ENCODE measurements at regions not wholly inside any gene's neighbourhood (a gene's known extent, or its start where the extent isn't known, plus 50 kb on each side); places are given as distances from the start of the nearest gene placed in this dataset.

DNA sequence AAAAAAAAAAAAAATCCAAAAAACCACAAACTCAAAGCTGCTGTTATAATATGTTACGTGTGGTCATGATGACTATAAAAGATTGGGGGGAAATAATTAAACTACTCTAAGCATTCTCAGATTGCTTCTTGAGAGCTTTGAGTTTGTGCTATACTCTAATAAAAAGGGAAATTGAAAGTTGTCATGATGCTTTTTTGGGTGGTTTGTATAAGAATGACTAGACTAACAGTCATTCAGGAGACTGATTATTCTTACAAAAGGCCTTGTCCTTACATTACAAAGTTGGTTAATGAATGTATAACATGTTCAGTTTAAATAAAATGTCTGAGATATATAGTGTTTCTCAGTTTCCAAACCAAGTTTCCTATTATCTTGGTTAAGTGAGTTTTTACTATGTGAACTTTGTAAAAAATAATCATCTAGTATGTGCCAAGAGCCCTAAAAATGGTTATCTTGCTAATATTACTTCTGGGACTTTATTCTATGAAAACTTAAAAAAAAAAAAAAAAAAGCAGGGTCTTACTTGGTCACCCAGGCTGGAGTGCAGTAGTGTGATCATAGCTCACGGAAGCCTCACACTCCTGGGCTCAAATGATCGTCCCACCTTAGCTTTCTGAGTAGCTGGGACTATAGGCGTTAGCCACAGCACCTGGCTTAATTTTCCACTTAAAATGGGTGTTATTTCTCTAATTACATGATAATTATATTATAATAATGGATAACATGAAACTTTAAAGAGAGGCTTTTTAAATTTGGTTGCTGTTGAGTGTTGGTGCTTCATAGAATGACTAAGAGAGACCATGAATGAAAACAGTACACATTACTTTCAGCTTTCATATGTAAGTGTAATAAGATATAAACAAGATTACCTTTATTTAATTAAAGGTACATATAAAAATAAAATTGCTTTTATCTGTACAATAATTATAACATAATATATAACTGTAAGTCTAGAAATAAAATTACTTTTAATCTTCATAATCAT is 459.6 kb upstream of the RGS6 start:
- H4K20me1 ChIP-seq (ENCODE audit: insufficient read depth, low read length), result peaks cover 8% of the 10 kb centered on the region
- no peak overlapping the region for H3K9ac ChIP-seq (ENCODE audit: low read depth, low read length)
- H2AFZ ChIP-seq (ENCODE audit: low read depth, low read length), result no peak overlapping the region
- peaks cover 27% of the 10 kb centered on the region for H3K79me2 ChIP-seq (ENCODE audit: insufficient read depth, low read length)
- peaks cover under 1% of the 10 kb centered on the region for H3K9me3 ChIP-seq (ENCODE audit: insufficient read depth, low read length, severe bottlenecking)
- H3K4me2 ChIP-seq (ENCODE audit: insufficient read depth, low read length), result no peak overlapping the region
- peaks cover 17% of the 10 kb centered on the region for H3K4me1 ChIP-seq (ENCODE audit: insufficient read depth, low read length)
- TF ChIP-seq, protein P1, sequence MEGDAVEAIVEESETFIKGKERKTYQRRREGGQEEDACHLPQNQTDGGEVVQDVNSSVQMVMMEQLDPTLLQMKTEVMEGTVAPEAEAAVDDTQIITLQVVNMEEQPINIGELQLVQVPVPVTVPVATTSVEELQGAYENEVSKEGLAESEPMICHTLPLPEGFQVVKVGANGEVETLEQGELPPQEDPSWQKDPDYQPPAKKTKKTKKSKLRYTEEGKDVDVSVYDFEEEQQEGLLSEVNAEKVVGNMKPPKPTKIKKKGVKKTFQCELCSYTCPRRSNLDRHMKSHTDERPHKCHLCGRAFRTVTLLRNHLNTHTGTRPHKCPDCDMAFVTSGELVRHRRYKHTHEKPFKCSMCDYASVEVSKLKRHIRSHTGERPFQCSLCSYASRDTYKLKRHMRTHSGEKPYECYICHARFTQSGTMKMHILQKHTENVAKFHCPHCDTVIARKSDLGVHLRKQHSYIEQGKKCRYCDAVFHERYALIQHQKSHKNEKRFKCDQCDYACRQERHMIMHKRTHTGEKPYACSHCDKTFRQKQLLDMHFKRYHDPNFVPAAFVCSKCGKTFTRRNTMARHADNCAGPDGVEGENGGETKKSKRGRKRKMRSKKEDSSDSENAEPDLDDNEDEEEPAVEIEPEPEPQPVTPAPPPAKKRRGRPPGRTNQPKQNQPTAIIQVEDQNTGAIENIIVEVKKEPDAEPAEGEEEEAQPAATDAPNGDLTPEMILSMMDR (IDR thresholded peaks at IDR 0.05; ENCODE audit: borderline replicate concordance, extremely low read depth, low read length, poor library complexity, severe bottlenecking), result no peak
- no peak for TF ChIP-seq EZH2 (IDR thresholded peaks at IDR 0.05; ENCODE audit: borderline replicate concordance, low read depth, low read length, severe bottlenecking)
- no peaks in the 10 kb centered on the region for H3K27me3 ChIP-seq (ENCODE audit: insufficient read depth, low read length, poor library complexity)
- ATAC-seq (ENCODE audit: insufficient read depth, low read depth) (no peak), DNase-seq (no peak)
- H3K27ac ChIP-seq (ENCODE audit: low read length), result no peak overlapping the region
- H3K36me3 ChIP-seq (ENCODE audit: insufficient read depth, low read length), result no peaks in the 10 kb centered on the region
- no peak overlapping the region for H3K4me3 ChIP-seq (ENCODE audit: low read depth in 1 of 2, low read length in 2 of 2)

DNA sequence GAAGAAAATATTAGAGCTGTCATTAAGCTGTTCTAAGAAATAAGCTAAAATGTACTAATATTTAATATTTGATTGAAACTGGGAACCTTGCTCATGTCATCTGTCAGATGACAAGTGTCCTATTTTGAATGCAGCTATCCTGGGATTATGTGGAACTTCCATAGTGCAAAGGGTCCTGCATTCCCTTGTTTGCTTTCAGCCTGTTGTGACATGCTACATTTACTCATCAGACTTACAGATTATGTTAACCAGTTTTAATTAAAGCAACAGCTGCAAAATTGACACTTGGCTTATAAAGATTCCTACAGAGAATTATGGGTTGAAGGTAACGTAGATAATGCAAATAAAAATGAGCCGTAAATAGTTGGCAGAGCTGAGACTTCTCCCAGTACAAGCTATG is 458.4 kb upstream of the RGS6 start:
- ATAC-seq (ENCODE audit: insufficient read depth, low read depth) (no peak), DNase-seq (no peak)
- TF ChIP-seq EZH2 (IDR thresholded peaks at IDR 0.05; ENCODE audit: borderline replicate concordance, low read depth, low read length, severe bottlenecking), result no peak
- TF ChIP-seq, protein P1 (IDR thresholded peaks at IDR 0.05; ENCODE audit: borderline replicate concordance, extremely low read depth, low read length, poor library complexity, severe bottlenecking), result no peak
- H3K79me2 ChIP-seq (ENCODE audit: insufficient read depth, low read length), result peaks cover 28% of the 10 kb centered on the region
- H3K4me2 ChIP-seq (ENCODE audit: insufficient read depth, low read length), result no peak overlapping the region
- peaks cover 8% of the 10 kb centered on the region for H4K20me1 ChIP-seq (ENCODE audit: insufficient read depth, low read length)
- H3K27ac ChIP-seq (ENCODE audit: low read length), result no peak overlapping the region
- H3K9me3 ChIP-seq (ENCODE audit: insufficient read depth, low read length, severe bottlenecking), result no peaks in the 10 kb centered on the region
- H3K4me3 ChIP-seq (ENCODE audit: low read depth in 1 of 2, low read length in 2 of 2), result no peak overlapping the region
- H3K36me3 ChIP-seq (ENCODE audit: insufficient read depth, low read length), result no peaks in the 10 kb centered on the region
- H3K4me1 ChIP-seq (ENCODE audit: insufficient read depth, low read length), result peaks cover 22% of the 10 kb centered on the region
- H3K9ac ChIP-seq (ENCODE audit: low read depth, low read length), result no peak overlapping the region
- no peaks in the 10 kb centered on the region for H3K27me3 ChIP-seq (ENCODE audit: insufficient read depth, low read length, poor library complexity)
- H2AFZ ChIP-seq (ENCODE audit: low read depth, low read length), result no peak overlapping the region

DNA sequence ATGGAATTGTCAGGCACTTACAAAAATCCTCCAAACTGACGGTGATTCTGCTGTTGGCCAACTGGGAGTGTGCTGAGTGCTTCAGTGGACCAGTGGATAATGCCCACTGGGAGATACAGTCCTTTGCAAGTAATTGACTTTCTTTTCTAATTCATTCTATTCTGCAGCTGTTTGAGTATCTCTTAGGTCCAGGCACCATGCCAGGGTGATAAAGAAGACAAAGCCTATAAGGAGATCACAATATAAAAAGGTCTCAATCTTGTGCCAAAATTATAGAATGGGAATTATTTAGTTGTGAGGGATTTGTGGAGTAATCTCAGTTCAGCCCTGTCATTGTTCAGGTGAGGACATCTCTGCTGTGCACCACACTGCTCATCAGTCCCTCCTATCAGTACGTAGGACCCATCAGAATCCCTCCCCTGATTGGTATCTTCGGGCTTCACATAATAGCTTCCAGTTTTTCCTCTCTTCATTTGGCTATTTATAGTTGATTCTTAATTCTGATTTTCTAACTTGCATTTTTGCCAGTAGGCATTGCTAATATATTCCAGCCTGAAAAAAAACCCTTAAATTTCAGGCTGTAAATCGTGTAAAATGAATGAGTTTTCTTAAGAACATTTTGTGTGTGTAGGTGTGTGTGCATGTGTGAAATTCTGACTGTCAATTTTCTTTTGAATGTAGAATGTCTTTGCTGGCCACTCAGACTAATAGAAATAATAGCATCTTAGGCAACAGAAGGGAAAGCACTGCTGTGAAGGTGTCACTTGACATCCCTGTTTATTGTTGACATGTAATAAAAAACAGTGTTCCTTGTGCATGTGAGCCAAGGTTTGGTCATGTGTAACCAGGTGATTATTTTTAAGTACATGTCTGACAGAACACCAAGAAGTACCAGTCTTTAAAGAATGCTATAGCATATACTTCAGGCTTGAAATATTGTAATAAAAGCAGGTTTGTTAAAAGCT is 457.6 kb upstream of the RGS6 start:
- Histone ChIP-seq H3K4me1 (ENCODE audit: insufficient read depth, low read length) (peaks cover 24% of the 10 kb centered on the region), H3K4me2 (ENCODE audit: insufficient read depth, low read length) (no peak overlapping the region), H3K79me2 (ENCODE audit: insufficient read depth, low read length) (peaks cover 32% of the 10 kb centered on the region), H3K27ac (ENCODE audit: low read length) (no peak overlapping the region), H3K36me3 (ENCODE audit: insufficient read depth, low read length) (no peaks in the 10 kb centered on the region), H4K20me1 (ENCODE audit: insufficient read depth, low read length) (peaks cover 8% of the 10 kb centered on the region), H3K9me3 (ENCODE audit: insufficient read depth, low read length, severe bottlenecking) (no peaks in the 10 kb centered on the region), H3K27me3 (ENCODE audit: insufficient read depth, low read length, poor library complexity) (no peaks in the 10 kb centered on the region), H3K4me3 (ENCODE audit: low read depth in 1 of 2, low read length in 2 of 2) (no peak overlapping the region), H2AFZ (ENCODE audit: low read depth, low read length) (no peak overlapping the region), H3K9ac (ENCODE audit: low read depth, low read length) (no peak overlapping the region)
- TF ChIP-seq EZH2 (IDR thresholded peaks at IDR 0.05; ENCODE audit: borderline replicate concordance, low read depth, low read length, severe bottlenecking), result no peak
- TF ChIP-seq, protein P1 (IDR thresholded peaks at IDR 0.05; ENCODE audit: borderline replicate concordance, extremely low read depth, low read length, poor library complexity, severe bottlenecking), result no peak
- ATAC-seq (ENCODE audit: insufficient read depth, low read depth), result no peak
- DNase-seq, result no peak

Data from DND-41 (cell line).